ENCODE measurements at regions not wholly inside any gene's neighbourhood (a gene's known extent, or its start where the extent isn't known, plus 50 kb on each side); places are given as distances from the start of the nearest gene placed in this dataset.

GRCh38 chr14:84493779-84494178, 1036.2 kb upstream of the FLRT2 start:
- no peak for TF ChIP-seq POLR2AphosphoS5 (IDR thresholded peaks at IDR 0.05; ENCODE audit: insufficient read depth in 1 of 2, low read depth in 1 of 2)
- no peak for TF ChIP-seq POLR2A (IDR thresholded peaks at IDR 0.05)
- no peak for TF ChIP-seq CTCF (IDR thresholded peaks at IDR 0.05)

All from vagina (tissue), 2 donors.